H9 (cell line): ENCODE measurements at regions not wholly inside any gene's neighbourhood (a gene's known extent, or its start where the extent isn't known, plus 50 kb on each side); places are given as distances from the start of the nearest gene placed in this dataset.
A peak's percentile ranks its signal among the peaks of the same experiment; 100 is the strongest.
"Not testable (repeated sequence)": the region's sequence is repeated elsewhere in the genome, so short reads cannot be mapped to it uniquely, and the experiment has no call there.

Experiments used
- DNase-seq: peaks from one replicate; pipeline ENCODE4 v3.0.0-alpha.2; 2017
- H2AFZ ChIP-seq: one replicate; pipeline ENCODE4 v1.6.1; 2013; ENCODE audit warnings: mild to moderate bottlenecking, low read length, control low read depth, moderate library complexity
- H2AK5ac ChIP-seq: 2 replicates; pipeline ENCODE4 v1.6.1; 2013; ENCODE audit warnings: low read length, control low read depth, mixed read lengths; ENCODE audit not compliant: insufficient read length
- H2BK120ac ChIP-seq: one replicate; pipeline ENCODE4 v1.6.1; 2013; ENCODE audit warnings: low read depth, mild to moderate bottlenecking, low read length, control low read depth, inconsistent platforms; ENCODE audit not compliant: poor library complexity, severe bottlenecking
- H2BK12ac ChIP-seq: 2 replicates; pipeline ENCODE4 v1.6.1; 2013; ENCODE audit warnings: low read length, control low read depth, mixed read lengths, low read depth; ENCODE audit not compliant: insufficient read length
- H2BK15ac ChIP-seq: 2 replicates; pipeline ENCODE4 v1.6.1; 2013; ENCODE audit warnings: low read depth, low read length, control low read depth
- H2BK20ac ChIP-seq: one replicate; pipeline ENCODE4 v1.6.1; 2013; ENCODE audit warnings: low read depth, mild to moderate bottlenecking, low read length, control low read depth, inconsistent platforms; ENCODE audit not compliant: poor library complexity, severe bottlenecking
- H2BK5ac ChIP-seq: 2 replicates; pipeline ENCODE4 v1.6.1; 2013; ENCODE audit warnings: low read length, control low read depth, mixed read lengths; ENCODE audit not compliant: insufficient read length
- H3K14ac ChIP-seq: 2 replicates; pipeline ENCODE4 v1.6.1; 2013; ENCODE audit warnings: low read length, control low read depth; ENCODE audit not compliant: insufficient read depth
- H3K18ac ChIP-seq: 2 replicates; pipeline ENCODE4 v1.6.1; 2013; ENCODE audit warnings: low read depth, mild to moderate bottlenecking, mixed read lengths, low read length, control low read depth; ENCODE audit not compliant: insufficient read length
- H3K23ac ChIP-seq: 2 replicates; pipeline ENCODE4 v1.6.1; 2013; ENCODE audit warnings: low read length, control low read depth, mixed read lengths, low read depth; ENCODE audit not compliant: insufficient read length
- H3K23me2 ChIP-seq: 2 replicates; pipeline ENCODE4 v1.6.1; 2013; ENCODE audit warnings: low read depth, mild to moderate bottlenecking, mixed read lengths, low read length, control low read depth; ENCODE audit not compliant: insufficient read length, poor library complexity, severe bottlenecking
- H3K27ac ChIP-seq: 2 replicates; pipeline ENCODE4 v1.5.1; 2013; ENCODE audit warnings: low read length, control low read depth, mixed read lengths, low read depth; ENCODE audit not compliant: insufficient read length
- H3K27me3 ChIP-seq: 2 replicates; pipeline ENCODE4 v1.6.1; 2013; ENCODE audit warnings: low read length, control low read depth, inconsistent platforms; ENCODE audit not compliant: insufficient read depth
- H3K4ac ChIP-seq: 2 replicates; pipeline ENCODE4 v1.6.1; 2013; ENCODE audit warnings: low read depth, mild to moderate bottlenecking, control low read depth, inconsistent platforms, low read length, moderate library complexity
- H3K4me1 ChIP-seq: 2 replicates; pipeline ENCODE4 v1.6.1; 2013; ENCODE audit warnings: low read length, control low read depth, inconsistent platforms; ENCODE audit not compliant: insufficient read depth
- H3K4me2 ChIP-seq: 2 replicates; pipeline ENCODE4 v1.6.1; 2013; ENCODE audit warnings: low read length, control low read depth, mixed read lengths; ENCODE audit not compliant: insufficient read length, insufficient read depth
- H3K56ac ChIP-seq: 2 replicates; pipeline ENCODE4 v1.6.1; 2013; ENCODE audit warnings: low read depth, mild to moderate bottlenecking, mixed read lengths, low read length, control low read depth; ENCODE audit not compliant: insufficient read length
- H3K79me1 ChIP-seq: 2 replicates; pipeline ENCODE4 v1.6.1; 2013; ENCODE audit warnings: low read depth, mild to moderate bottlenecking, moderate library complexity, low read length, control low read depth, inconsistent platforms; ENCODE audit not compliant: insufficient read depth, poor library complexity, severe bottlenecking
- H3K79me2 ChIP-seq: 2 replicates; pipeline ENCODE4 v1.6.1; 2013; ENCODE audit warnings: low read length, control low read depth, inconsistent platforms; ENCODE audit not compliant: insufficient read depth
- H3K9ac ChIP-seq: 2 replicates; pipeline ENCODE4 v1.6.1; 2013; ENCODE audit warnings: low read length, control low read depth, mixed read lengths; ENCODE audit not compliant: insufficient read length; ENCODE audit errors: extremely low read depth
- H3K9me3 ChIP-seq: one replicate; pipeline ENCODE4 v1.6.1; 2013; ENCODE audit warnings: low read depth, low read length, inconsistent platforms; ENCODE audit not compliant: control insufficient read depth
- H3T11ph ChIP-seq: one replicate; pipeline ENCODE4 v1.6.1; 2013; ENCODE audit warnings: mild to moderate bottlenecking, low read length, control low read depth, inconsistent platforms
- H4K20me1 ChIP-seq: one replicate; pipeline ENCODE4 v1.6.1; 2013; ENCODE audit not compliant: control insufficient read depth, insufficient read length, insufficient read depth
- H4K5ac ChIP-seq: 2 replicates; pipeline ENCODE4 v1.6.1; 2013; ENCODE audit warnings: low read depth, mild to moderate bottlenecking, mixed read lengths, low read length, control low read depth; ENCODE audit not compliant: insufficient read length
- H4K8ac ChIP-seq: replicated peaks from 2 replicates; pipeline ENCODE4 v1.6.1; 2013; ENCODE audit warnings: low read length, control low read depth, mixed read lengths, low read depth; ENCODE audit not compliant: insufficient read length
- H4K91ac ChIP-seq: 2 replicates; pipeline ENCODE4 v1.6.1; 2013; ENCODE audit warnings: low read depth, mild to moderate bottlenecking, moderate library complexity, mixed read lengths, low read length, control low read depth; ENCODE audit not compliant: insufficient read length
- H3K27ac Mint-ChIP-seq, 3 experiments: 2 replicates in 2 of 3; 3 replicates in 1 of 3; pipeline ENCODE4 v1.8.0; 2020 to 2021; ENCODE audit warnings: mixed read lengths in 3 of 3, mild to moderate bottlenecking in 1 of 3, moderate library complexity in 1 of 3
- H3K27me3 Mint-ChIP-seq: 2 replicates; pipeline ENCODE4 v1.8.0; 2021; ENCODE audit warnings: low read depth, mild to moderate bottlenecking, moderate library complexity, mixed read lengths
- H3K36me3 Mint-ChIP-seq, 3 experiments: 2 replicates in 2 of 3; 3 replicates in 1 of 3; pipeline ENCODE4 v1.8.0; 2020 to 2021; ENCODE audit warnings: low read depth in 3 of 3, mixed read lengths in 3 of 3; ENCODE audit not compliant: insufficient read depth in 1 of 3
- H3K4me1 Mint-ChIP-seq, 2 experiments: 2 replicates each; pipeline ENCODE4 v1.8.0; 2020; ENCODE audit warnings: mixed read lengths in 2 of 2
- H3K4me3 Mint-ChIP-seq, 2 experiments: 2 replicates in 1 of 2; 3 replicates in 1 of 2; pipeline ENCODE4 v1.8.0; 2020 to 2021; ENCODE audit warnings: mild to moderate bottlenecking in 2 of 2, mixed read lengths in 2 of 2, moderate library complexity in 1 of 2
- H3K9me3 Mint-ChIP-seq, 2 experiments: 2 replicates in 1 of 2; 3 replicates in 1 of 2; pipeline ENCODE4 v1.8.0; 2020; ENCODE audit warnings: mild to moderate bottlenecking in 2 of 2, mixed read lengths in 2 of 2, moderate library complexity in 1 of 2
- whole genome bisulfite sequencing: extraction: QIAGEN DNeasy Blood & Tissue Kit; methylation state at CpG from one replicate; pipeline ENCODE4 v1.1.7; 2013; ENCODE audit warnings: missing lambda C conversion rate, low lambda C conversion rate, mixed read lengths; ENCODE audit not compliant: insufficient read length; ENCODE audit errors: extremely low coverage; 5-methylcytosine and 5-hydroxymethylcytosine counted together
- TF ChIP-seq, protein P1 (sequence below): fragments of 200-600 bp; sonication (generic); conservative IDR thresholded peaks from 3 replicates; pipeline ENCODE4 v1.8.0; 2021; ENCODE audit warnings: antibody characterized with exemption, mild to moderate bottlenecking

DNA sequence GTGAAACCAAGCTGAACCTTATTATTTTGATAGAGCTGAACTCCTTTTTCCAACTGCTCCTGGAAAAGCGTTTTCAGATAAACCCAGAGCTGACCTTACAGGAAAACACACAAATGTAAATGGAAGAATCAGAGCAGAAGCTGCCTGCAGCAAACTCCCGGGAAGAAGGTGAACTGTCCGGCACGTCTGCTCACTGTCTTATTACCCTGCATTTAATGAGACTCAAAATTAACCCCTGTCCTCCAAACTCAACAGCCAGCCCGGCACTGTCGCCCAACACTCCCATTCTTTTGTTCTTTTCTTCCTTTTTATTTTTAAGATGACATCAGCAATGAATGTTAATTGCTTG lies 1046.9 kb upstream of the FLRT2 start:
- H3K4me2 ChIP-seq: no peak overlapping the region
- Mint-ChIP-seq H3K36me3 (no peaks in the 10 kb centered on the region), H3K27me3 (no peaks in the 10 kb centered on the region), H3K4me1 (peaks cover 10% of the 10 kb centered on the region in 2 experiments), H3K9me3 (no peaks in the 10 kb centered on the region), H3K4me3 (no peak overlapping the region), H3K27ac (peak overlapping the region; percentile 7 to 85 (median 12); a peak in 3 of 7 replicates)
- no peak for DNase-seq
- no peaks in the 10 kb centered on the region for H3K79me2 ChIP-seq
- H3K23ac ChIP-seq: no peak overlapping the region
- no peak overlapping the region for H3K18ac ChIP-seq
- no peak overlapping the region for H2AK5ac ChIP-seq
- peaks cover 3% of the 10 kb centered on the region; the same call in 1 of the 2 replicates for H3K4me1 ChIP-seq
- no peak overlapping the region for H4K91ac ChIP-seq
- no peaks in the 10 kb centered on the region for H3K79me1 ChIP-seq
- no peak overlapping the region for H3K14ac ChIP-seq
- no peak overlapping the region for H2AFZ ChIP-seq
- TF ChIP-seq, protein P1, sequence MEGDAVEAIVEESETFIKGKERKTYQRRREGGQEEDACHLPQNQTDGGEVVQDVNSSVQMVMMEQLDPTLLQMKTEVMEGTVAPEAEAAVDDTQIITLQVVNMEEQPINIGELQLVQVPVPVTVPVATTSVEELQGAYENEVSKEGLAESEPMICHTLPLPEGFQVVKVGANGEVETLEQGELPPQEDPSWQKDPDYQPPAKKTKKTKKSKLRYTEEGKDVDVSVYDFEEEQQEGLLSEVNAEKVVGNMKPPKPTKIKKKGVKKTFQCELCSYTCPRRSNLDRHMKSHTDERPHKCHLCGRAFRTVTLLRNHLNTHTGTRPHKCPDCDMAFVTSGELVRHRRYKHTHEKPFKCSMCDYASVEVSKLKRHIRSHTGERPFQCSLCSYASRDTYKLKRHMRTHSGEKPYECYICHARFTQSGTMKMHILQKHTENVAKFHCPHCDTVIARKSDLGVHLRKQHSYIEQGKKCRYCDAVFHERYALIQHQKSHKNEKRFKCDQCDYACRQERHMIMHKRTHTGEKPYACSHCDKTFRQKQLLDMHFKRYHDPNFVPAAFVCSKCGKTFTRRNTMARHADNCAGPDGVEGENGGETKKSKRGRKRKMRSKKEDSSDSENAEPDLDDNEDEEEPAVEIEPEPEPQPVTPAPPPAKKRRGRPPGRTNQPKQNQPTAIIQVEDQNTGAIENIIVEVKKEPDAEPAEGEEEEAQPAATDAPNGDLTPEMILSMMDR: no peak
- no peak overlapping the region for H4K5ac ChIP-seq
- no peak overlapping the region for H2BK5ac ChIP-seq
- H2BK12ac ChIP-seq: no peak overlapping the region
- WGBS: no CpG with 5 or more reads among the region's 6 CpGs
- no peaks in the 10 kb centered on the region for H3K9me3 ChIP-seq
- no peaks in the 10 kb centered on the region for H3K27me3 ChIP-seq
- no peaks in the 10 kb centered on the region for H4K20me1 ChIP-seq
- H3T11ph ChIP-seq: no peak overlapping the region
- H3K56ac ChIP-seq: no peak overlapping the region
- no peak overlapping the region for H3K9ac ChIP-seq
- H3K27ac ChIP-seq: no peak overlapping the region
- H4K8ac ChIP-seq: no peak overlapping the region
- H3K23me2 ChIP-seq: no peaks in the 10 kb centered on the region
- no peak overlapping the region for H3K4ac ChIP-seq
- no peak overlapping the region for H2BK120ac ChIP-seq
- H2BK20ac ChIP-seq: no peak overlapping the region
- H2BK15ac ChIP-seq: no peak overlapping the region

DNA sequence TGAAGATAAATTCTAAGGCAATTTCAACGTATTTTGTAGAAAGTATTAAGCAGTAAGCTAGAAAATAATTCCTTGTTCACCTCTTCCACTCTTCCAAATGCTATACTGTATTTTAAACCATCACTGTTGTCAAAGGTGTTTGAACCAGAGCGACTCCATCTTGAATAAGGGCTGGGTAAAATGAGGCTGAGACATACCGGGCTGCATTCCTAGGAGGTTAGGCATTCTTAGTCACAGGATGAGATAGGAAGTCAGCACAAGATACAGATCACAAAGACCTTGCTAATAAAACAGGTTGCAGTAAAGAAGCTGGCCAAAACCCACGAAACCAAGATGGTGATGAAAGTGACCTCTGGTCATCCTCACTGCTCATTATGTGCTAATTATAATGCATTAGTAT lies 1045.7 kb upstream of the FLRT2 start:
- H2BK120ac ChIP-seq, H3K9me3 ChIP-seq, H3K18ac ChIP-seq, H4K5ac ChIP-seq, H2AK5ac ChIP-seq, H3K79me2 ChIP-seq, H3T11ph ChIP-seq, H3K27me3 Mint-ChIP-seq, H2BK15ac ChIP-seq, H2BK20ac ChIP-seq, H3K56ac ChIP-seq, H3K4me1 ChIP-seq, H3K9ac ChIP-seq, H2BK12ac ChIP-seq, H4K20me1 ChIP-seq, H3K79me1 ChIP-seq, H3K14ac ChIP-seq, H4K91ac ChIP-seq, H4K8ac ChIP-seq, H3K9me3 Mint-ChIP-seq, H3K23ac ChIP-seq, DNase-seq, H3K36me3 Mint-ChIP-seq, H3K27me3 ChIP-seq, H2BK5ac ChIP-seq, H2AFZ ChIP-seq, H3K23me2 ChIP-seq, H3K4ac ChIP-seq, H3K4me2 ChIP-seq, H3K27ac Mint-ChIP-seq, H3K4me3 Mint-ChIP-seq, H3K27ac ChIP-seq: not testable (repeated sequence)
- peaks cover 10% of the 10 kb centered on the region in 2 experiments for H3K4me1 Mint-ChIP-seq
- WGBS: no CpG with 5 or more reads among the region's 4 CpGs
